ENCODE measurements at regions not wholly inside any gene's neighbourhood (a gene's known extent, or its start where the extent isn't known, plus 50 kb on each side); places are given as distances from the start of the nearest gene placed in this dataset.

- TF ChIP-seq, protein P1, sequence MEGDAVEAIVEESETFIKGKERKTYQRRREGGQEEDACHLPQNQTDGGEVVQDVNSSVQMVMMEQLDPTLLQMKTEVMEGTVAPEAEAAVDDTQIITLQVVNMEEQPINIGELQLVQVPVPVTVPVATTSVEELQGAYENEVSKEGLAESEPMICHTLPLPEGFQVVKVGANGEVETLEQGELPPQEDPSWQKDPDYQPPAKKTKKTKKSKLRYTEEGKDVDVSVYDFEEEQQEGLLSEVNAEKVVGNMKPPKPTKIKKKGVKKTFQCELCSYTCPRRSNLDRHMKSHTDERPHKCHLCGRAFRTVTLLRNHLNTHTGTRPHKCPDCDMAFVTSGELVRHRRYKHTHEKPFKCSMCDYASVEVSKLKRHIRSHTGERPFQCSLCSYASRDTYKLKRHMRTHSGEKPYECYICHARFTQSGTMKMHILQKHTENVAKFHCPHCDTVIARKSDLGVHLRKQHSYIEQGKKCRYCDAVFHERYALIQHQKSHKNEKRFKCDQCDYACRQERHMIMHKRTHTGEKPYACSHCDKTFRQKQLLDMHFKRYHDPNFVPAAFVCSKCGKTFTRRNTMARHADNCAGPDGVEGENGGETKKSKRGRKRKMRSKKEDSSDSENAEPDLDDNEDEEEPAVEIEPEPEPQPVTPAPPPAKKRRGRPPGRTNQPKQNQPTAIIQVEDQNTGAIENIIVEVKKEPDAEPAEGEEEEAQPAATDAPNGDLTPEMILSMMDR (IDR thresholded peaks at IDR 0.05): no peak
- TF ChIP-seq POLR2A (IDR thresholded peaks at IDR 0.05): no peak
These were observed 64.5 kb upstream of the DAB2 start for GRCh38 chr5:39489263-39489662.

Data from heart left ventricle (tissue), 13 donors.